Activated T-helper 2 cell treated with anti-CD3 and anti-CD28 coated beads, Interferon-gamma antibody, Interleukin-2, Interleukin-4, amounts not matched to agents 10 μg/mL and 5 μg/mL and 100 μg/mL, durations not matched to agents 14 hours and 24 hours and 36 hours (primary cell): ENCODE measurements at regions not wholly inside any gene's neighbourhood (a gene's known extent, or its start where the extent isn't known, plus 50 kb on each side); places are given as distances from the start of the nearest gene placed in this dataset.

Source experiments
- DNase-seq: peaks from one replicate; pipeline ENCODE4 v3.0.0; 2021; ENCODE audit warnings: low spot score
- H3K27ac Mint-ChIP-seq: one replicate; pipeline ENCODE4 v1.8.0; 2021; ENCODE audit warnings: mixed read lengths
- H3K27me3 Mint-ChIP-seq: one replicate; pipeline ENCODE4 v1.8.0; 2021; ENCODE audit warnings: low read depth, mixed read lengths
- H3K36me3 Mint-ChIP-seq: one replicate; pipeline ENCODE4 v1.8.0; 2021; ENCODE audit warnings: low read depth, mixed read lengths
- H3K4me1 Mint-ChIP-seq: one replicate; pipeline ENCODE4 v1.8.0; 2021; ENCODE audit warnings: low read depth, mixed read lengths
- H3K4me3 Mint-ChIP-seq: one replicate; pipeline ENCODE4 v1.8.0; 2021; ENCODE audit warnings: low read depth, mild to moderate bottlenecking, moderate library complexity, mixed read lengths
- H3K9me3 Mint-ChIP-seq: one replicate; pipeline ENCODE4 v1.8.0; 2021; ENCODE audit warnings: mixed read lengths
- intact Hi-C: fragments of 100-400 bp; cut with micrococcal nuclease; formaldehyde crosslinking; loops from one replicate; pipeline ENCODE4 v1.15.1; 2023

DNA sequence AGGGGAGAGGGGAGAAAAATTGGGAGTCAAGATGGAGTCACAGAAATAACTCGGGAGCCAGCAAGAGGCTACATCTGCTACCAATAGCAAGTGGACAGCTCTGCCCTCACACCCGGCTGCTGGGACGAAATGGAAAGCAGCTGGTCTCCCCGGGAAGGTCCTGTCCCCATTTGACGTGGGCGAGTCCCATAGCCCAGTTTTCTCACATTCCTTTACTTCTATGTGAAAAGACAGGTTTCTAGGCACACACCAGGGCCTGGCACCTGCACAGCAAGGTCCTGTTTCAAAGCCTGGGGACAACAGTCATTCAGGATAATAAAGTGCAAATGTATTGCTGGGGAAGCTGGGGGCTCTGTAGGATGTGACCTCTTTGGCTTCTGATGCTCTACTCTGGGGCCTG lies 162.6 kb downstream of the OAT start:
- DNase-seq, result no peak
- H3K36me3 Mint-ChIP-seq, result no peaks in the 10 kb centered on the region
- no peak overlapping the region for H3K4me3 Mint-ChIP-seq
- H3K9me3 Mint-ChIP-seq, result no peaks in the 10 kb centered on the region
- intact Hi-C loops, result no loop called here
- H3K4me1 Mint-ChIP-seq, result no peaks in the 10 kb centered on the region
- no peaks in the 10 kb centered on the region for H3K27me3 Mint-ChIP-seq
- H3K27ac Mint-ChIP-seq, result no peak overlapping the region

DNA sequence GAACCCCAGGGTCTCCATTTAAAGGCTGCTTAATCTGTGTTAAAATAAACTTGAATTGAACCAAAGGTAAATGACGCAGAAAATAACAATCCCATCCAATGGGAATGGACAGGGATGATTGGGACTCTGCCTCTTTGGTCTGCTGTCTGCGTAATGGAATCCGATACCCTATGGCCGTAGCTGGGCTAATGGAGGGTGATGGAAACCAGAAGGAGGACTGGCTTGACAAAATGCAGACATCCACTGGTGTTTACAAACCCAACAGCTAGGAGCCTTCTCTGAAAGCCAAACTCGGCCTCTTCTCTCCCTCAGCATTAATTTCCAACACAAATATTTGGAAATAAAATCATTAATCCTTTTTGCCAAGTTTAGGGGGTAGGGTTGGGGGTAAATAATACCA lies 162.2 kb upstream of the CHST15 start:
- peaks cover under 1% of the 10 kb centered on the region for H3K27me3 Mint-ChIP-seq
- H3K4me3 Mint-ChIP-seq, result no peak overlapping the region
- intact Hi-C loops, result no loop called here
- no peaks in the 10 kb centered on the region for H3K4me1 Mint-ChIP-seq
- H3K36me3 Mint-ChIP-seq, result no peaks in the 10 kb centered on the region
- no peaks in the 10 kb centered on the region for H3K9me3 Mint-ChIP-seq
- H3K27ac Mint-ChIP-seq, result no peak overlapping the region
- DNase-seq, result no peak

DNA sequence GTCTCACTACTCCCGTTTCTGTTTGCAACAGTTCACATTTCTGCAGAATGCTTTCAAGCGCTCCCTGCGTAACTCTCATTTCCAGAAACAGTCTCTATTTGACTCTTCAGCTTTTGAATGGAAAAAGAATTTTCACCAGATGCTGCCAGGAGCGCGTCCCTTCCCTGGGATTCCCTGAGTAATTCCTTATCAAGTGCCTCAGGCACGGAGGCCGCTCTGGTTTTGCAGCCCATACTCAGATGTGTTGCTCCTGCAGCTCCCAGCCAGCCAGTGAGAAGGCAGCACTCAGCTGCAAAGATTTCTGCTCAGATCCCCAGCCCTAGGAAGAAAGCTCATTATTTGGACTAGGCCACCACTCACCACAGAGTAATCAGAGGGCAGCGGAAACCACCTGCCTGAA lies 161.1 kb upstream of the CHST15 start:
- no peak for DNase-seq
- Mint-ChIP-seq H3K27ac (no peak overlapping the region), H3K4me3 (no peak overlapping the region), H3K27me3 (peaks cover 2% of the 10 kb centered on the region), H3K36me3 (no peaks in the 10 kb centered on the region), H3K9me3 (no peaks in the 10 kb centered on the region), H3K4me1 (no peaks in the 10 kb centered on the region)
- intact Hi-C loops, result no loop called here

DNA sequence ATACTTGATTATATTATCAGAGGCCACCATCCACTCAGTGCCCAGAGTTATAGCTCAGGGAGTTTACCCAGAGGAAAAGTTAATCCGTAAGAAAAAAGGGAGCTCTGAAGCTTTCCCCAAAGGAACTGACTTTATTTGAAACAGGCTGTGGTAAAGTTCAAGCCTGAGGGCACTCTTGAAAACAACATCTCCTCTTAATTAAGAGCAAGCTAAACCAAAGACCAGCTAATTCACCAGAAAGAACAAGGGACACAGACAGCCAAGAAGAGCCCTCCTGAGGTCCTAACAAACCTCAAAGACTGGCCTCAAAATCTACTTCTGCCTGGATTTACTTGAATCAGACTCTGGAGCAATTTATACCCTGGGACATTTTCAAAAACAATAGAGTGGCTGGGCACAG lies 159.6 kb upstream of the CHST15 start:
- H3K4me3 Mint-ChIP-seq, result no peak overlapping the region
- no peak for DNase-seq
- H3K27me3 Mint-ChIP-seq, result peaks cover 2% of the 10 kb centered on the region
- H3K36me3 Mint-ChIP-seq, result no peaks in the 10 kb centered on the region
- H3K27ac Mint-ChIP-seq, result no peak overlapping the region
- no peaks in the 10 kb centered on the region for H3K4me1 Mint-ChIP-seq
- intact Hi-C loops, result no loop called here
- H3K9me3 Mint-ChIP-seq, result no peaks in the 10 kb centered on the region

DNA sequence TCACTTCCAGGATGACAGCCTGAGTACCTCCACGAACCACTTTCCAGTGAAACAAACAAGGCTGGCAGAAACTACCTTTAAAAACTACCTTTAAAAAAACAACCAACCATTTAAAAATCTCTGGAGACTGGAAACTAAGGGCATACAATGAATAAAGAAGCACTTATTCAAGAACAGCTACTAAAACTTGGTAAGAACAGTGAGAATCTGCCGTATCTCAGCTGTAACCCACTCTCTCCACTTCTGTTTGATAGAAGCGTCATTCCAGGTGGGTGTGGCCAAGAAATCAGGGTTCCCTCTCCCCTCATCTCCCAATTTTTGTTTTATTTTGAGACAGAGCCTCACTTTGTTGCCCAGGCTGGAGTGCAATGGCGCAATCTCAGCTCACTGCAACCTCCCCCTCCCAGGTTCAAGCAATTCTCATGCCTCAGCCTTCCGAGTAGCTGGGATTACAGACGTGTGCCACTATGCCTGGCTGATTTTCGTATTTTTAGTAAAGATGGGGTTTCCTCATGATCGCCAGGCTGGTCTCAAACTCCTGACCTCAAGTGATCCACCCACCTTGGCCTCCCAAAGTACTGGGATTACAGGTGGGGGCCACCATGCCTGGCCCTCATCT lies 158.8 kb upstream of the CHST15 start:
- no peaks in the 10 kb centered on the region for H3K4me1 Mint-ChIP-seq
- intact Hi-C loops, result no loop called here
- H3K36me3 Mint-ChIP-seq, result no peaks in the 10 kb centered on the region
- no peak overlapping the region for H3K27ac Mint-ChIP-seq
- H3K4me3 Mint-ChIP-seq, result no peak overlapping the region
- no peak for DNase-seq
- no peaks in the 10 kb centered on the region for H3K9me3 Mint-ChIP-seq
- peaks cover 2% of the 10 kb centered on the region for H3K27me3 Mint-ChIP-seq

DNA sequence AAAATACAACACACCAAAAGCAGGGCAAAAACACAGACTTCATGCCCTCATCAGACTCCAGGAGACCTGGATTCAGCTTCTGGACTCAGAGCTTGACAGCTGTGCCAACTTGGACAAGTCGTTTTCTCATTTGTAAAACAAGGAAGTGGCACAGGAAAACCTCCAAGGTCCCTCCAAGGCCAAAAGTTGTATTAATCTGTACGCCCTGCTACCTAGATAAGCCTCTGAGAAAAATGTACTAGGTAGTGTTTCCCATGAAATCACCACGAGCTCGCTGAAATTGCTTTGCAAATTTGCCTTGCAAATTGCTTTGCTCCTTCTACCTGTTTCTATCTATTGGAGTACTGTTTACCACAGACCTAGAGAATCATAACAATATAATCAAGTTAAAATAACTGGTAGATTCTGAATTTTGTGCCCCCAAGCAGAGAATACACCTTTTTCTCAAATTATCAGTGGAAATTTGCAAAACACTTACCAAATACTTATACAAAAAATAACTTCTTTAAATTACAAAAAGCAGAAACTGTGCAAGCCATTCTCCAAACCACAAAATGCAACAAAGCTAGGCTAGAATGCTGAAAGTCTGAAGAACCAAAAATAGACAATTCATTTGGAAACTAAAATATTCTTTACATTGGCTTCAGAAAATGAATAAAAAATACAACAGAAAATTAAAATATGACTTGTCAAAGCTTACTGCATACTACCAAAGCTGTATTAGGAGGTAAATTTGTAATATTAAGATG lies 158.1 kb upstream of the CHST15 start:
- no peaks in the 10 kb centered on the region for H3K9me3 Mint-ChIP-seq
- no peaks in the 10 kb centered on the region for H3K4me1 Mint-ChIP-seq
- peaks cover 2% of the 10 kb centered on the region for H3K27me3 Mint-ChIP-seq
- DNase-seq, result no peak
- no peak overlapping the region for H3K4me3 Mint-ChIP-seq
- H3K36me3 Mint-ChIP-seq, result no peaks in the 10 kb centered on the region
- intact Hi-C loops, result no loop called here
- H3K27ac Mint-ChIP-seq, result no peak overlapping the region

DNA sequence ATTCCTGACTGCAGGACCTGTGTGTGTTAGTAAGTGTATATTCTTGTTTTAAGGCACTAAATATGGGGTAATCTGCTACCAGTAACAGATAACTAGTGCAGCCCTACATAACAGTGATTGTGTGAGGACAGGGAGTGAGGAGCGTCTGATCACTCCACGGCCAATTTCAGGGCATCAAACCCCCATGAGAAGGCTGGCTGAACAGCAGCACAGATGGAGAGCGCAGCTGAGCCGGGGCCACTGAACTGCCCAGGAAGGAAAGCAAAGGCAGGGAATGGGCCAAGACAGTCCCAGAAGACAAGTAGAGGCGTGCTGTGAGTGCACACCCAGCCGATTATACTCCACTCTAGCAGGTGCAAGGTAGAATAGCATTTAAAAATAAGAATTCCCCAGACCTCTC lies 157.1 kb upstream of the CHST15 start:
- no peak for DNase-seq
- H3K27me3 Mint-ChIP-seq, result peaks cover 2% of the 10 kb centered on the region
- no peaks in the 10 kb centered on the region for H3K9me3 Mint-ChIP-seq
- intact Hi-C loops, result no loop called here
- no peak overlapping the region for H3K27ac Mint-ChIP-seq
- no peaks in the 10 kb centered on the region for H3K4me1 Mint-ChIP-seq
- no peaks in the 10 kb centered on the region for H3K36me3 Mint-ChIP-seq
- H3K4me3 Mint-ChIP-seq, result no peak overlapping the region

DNA sequence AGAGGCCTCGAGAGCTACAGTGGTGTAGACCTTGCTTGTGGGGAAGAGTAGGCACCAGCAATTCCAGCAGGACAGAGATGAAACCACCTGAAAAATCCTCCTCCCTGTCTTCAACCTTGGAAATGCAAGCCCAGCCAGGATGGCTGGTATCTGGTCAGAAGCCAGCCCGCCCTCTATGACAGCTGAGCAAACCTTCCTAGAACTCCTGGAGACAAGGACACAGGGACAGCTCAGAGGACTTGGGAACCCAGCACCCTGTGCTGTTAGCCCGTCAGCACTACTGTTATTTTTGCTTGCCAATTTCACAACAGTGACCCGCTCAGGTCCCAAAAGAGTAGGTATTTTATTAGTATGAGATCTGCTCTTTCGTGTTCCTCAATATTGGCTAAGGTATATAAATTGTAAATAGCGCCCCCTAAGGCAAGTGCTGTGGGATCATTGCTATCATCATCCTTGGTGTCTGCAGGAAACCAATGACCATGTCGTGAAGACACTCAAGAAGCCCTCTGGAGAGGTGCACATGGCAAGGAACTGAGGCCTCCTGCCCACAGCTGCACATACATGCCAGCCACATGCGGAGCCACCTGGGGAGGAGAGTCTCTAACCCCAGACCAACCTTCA lies 156.5 kb upstream of the CHST15 start:
- no peak for DNase-seq
- H3K27me3 Mint-ChIP-seq, result peaks cover 2% of the 10 kb centered on the region
- intact Hi-C loops, result no loop called here
- H3K4me1 Mint-ChIP-seq, result no peaks in the 10 kb centered on the region
- no peak overlapping the region for H3K4me3 Mint-ChIP-seq
- no peaks in the 10 kb centered on the region for H3K9me3 Mint-ChIP-seq
- no peaks in the 10 kb centered on the region for H3K36me3 Mint-ChIP-seq
- H3K27ac Mint-ChIP-seq, result no peak overlapping the region

DNA sequence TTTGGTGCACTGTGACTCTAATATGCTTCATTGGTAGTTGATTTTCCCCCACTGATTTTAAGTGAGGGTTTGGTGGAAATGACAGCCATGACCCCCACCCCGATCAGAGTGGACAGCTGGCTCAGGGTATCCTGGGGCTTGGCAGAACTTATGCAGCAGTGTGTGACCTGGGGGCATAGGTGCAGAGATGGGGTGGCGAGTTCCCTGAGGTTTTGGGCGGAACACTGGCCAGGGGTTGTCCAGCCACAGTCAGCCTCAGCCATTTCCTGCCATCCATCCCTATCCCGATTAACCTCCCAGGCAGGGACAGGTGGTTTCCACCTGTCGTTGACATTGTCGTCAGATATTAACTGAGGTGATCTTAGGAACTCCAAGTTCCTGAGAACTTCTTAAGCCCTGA lies 155.8 kb upstream of the CHST15 start:
- intact Hi-C loops, result no loop called here
- H3K4me1 Mint-ChIP-seq, result no peaks in the 10 kb centered on the region

DNA sequence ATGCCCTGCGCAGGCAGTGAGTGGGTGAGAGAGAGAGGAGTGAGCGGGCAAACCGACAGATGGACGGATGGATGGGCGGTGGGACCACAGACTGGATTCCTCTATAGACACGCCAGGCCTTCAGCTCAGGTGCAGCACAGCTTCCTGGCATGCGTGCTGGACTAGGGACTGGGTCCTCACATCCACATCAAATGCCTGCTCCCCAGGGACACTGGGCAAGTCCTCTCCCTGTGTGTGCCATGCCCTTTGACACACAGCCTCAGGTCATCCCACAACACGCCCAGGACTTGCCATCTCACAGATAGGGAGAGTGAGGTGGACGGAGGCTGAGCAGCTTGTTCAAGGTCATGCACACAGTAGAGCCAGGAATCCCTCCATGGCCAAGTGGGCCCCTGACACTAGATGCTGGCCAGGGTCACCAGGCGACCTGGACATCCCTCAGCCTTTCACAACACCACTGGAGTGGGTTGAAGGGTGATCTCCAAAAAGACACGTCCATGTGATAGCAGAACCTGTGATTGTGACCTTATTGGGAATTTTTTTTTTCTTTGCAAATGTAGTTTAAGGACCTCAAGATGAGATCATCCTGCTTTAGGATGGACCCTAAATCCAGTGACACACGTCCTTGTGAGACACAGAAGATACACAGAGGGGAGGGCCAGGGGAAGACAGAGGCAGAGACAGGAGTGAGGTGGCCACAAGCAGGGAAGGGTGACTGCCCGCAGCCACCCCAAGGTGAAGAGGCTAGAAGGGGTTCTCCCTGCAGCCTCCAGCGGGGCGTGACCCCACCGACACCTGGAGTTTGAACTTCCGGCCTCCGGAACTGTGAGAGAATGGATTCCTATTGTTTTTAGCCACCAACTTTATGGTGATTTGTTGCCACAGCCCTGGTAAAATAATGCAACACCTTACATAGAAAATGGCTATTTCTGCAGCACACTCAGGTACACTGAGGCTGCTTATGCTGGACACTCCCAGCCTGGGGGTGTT lies 155.0 kb upstream of the CHST15 start:
- H3K4me1 Mint-ChIP-seq, result no peaks in the 10 kb centered on the region
- H3K27me3 Mint-ChIP-seq, result peaks cover 2% of the 10 kb centered on the region
- no peak for DNase-seq

More for the DNA sequence above, 155.8 kb upstream of the CHST15 start:
- Mint-ChIP-seq H3K4me3 (no peak overlapping the region), H3K27me3 (peaks cover 2% of the 10 kb centered on the region), H3K9me3 (no peaks in the 10 kb centered on the region), H3K36me3 (no peaks in the 10 kb centered on the region), H3K27ac (no peak overlapping the region)
- DNase-seq, result no peak

DNA sequence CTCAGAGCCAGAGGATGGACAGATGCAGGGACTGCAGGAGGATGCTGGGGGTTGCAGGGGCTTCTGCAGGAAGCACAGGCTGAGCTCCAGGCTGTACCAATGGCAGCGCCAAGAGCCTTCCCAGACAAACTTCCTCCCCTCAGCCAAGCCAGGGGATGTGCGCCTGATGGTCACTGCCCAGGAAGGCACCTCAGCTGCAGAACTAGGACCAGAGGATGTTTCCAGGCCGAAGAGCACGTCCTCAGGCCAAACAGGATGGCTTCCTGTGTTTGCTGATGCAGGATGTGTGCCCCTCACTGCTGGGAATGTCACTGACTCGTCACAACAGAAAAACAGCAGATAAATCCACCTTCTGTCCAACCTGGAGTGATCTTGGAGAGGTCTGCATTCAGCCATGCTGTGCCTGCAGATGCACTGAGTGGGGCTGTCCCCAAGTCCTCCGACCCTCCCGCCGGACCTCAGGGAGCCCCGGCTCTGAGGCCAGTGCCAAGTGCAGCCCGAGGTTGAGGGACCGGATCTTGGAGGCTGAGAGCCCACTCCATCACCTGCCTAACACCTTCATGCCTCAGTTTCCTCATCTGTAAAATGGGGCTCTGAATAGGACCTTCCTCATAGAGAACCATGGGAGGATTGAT lies 152.5 kb upstream of the CHST15 start:
- Mint-ChIP-seq H3K27ac (no peak overlapping the region), H3K4me1 (no peaks in the 10 kb centered on the region), H3K27me3 (peaks cover 2% of the 10 kb centered on the region), H3K9me3 (no peaks in the 10 kb centered on the region), H3K4me3 (no peak overlapping the region), H3K36me3 (no peaks in the 10 kb centered on the region)
- no peak for DNase-seq
- intact Hi-C loops, result no loop called here

More for the DNA sequence above, 155.0 kb upstream of the CHST15 start:
- Mint-ChIP-seq H3K9me3 (no peaks in the 10 kb centered on the region), H3K36me3 (no peaks in the 10 kb centered on the region), H3K27ac (no peak overlapping the region), H3K4me3 (no peak overlapping the region)
- intact Hi-C loops, result no loop called here

DNA sequence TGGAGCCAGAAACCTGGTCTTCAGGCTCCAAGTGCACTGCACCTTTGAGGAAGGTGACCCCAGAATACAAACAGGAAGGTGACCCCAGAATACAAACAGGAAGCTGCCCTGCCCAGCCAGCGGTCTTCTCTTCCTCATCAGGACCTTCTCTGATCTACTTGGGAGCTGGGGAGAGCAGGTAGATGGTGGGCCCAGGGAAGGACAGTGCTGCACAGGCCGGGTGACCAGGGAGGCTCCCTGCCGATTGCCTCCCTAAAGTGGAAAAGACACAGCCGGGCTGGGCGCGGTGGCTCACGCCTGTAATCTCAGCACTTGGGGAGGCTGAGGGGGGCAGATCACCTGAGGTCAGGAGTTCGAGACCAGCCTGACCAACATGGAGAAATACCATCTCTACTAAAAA lies 151.8 kb upstream of the CHST15 start:
- Mint-ChIP-seq H3K27me3 (no peaks in the 10 kb centered on the region), H3K4me3 (no peak overlapping the region), H3K4me1 (no peaks in the 10 kb centered on the region), H3K27ac (no peak overlapping the region), H3K9me3 (no peaks in the 10 kb centered on the region), H3K36me3 (no peaks in the 10 kb centered on the region)
- no peak for DNase-seq
- intact Hi-C loops, result no loop called here
